Neuron (in vitro differentiated cells): ENCODE measurements at regions not wholly inside any gene's neighbourhood (a gene's known extent, or its start where the extent isn't known, plus 50 kb on each side); places are given as distances from the start of the nearest gene placed in this dataset.

Experiments used
- H2AFZ ChIP-seq: one replicate; pipeline ENCODE4 v1.6.1; 2013; ENCODE audit warnings: low read depth, mild to moderate bottlenecking, inconsistent platforms, low read length, moderate library complexity
- H3K27me3 ChIP-seq: one replicate; pipeline ENCODE4 v1.6.1; 2013; ENCODE audit warnings: low read length; ENCODE audit not compliant: insufficient read depth
- H3K36me3 ChIP-seq: one replicate; pipeline ENCODE4 v1.6.1; 2013; ENCODE audit warnings: low read length; ENCODE audit not compliant: insufficient read depth
- H3K4me1 ChIP-seq: one replicate; pipeline ENCODE4 v1.6.1; 2013; ENCODE audit warnings: low read length; ENCODE audit not compliant: insufficient read depth
- H3K4me3 ChIP-seq: 2 replicates; pipeline ENCODE4 v1.5.1; 2013; ENCODE audit warnings: mild to moderate bottlenecking, low read length, moderate library complexity
- H3K9me3 ChIP-seq: one replicate; pipeline ENCODE4 v1.6.1; 2013; ENCODE audit warnings: low read length

- H3K4me3 ChIP-seq, result no peak overlapping the region
- H3K9me3 ChIP-seq, result no peaks in the 10 kb centered on the region
- no peaks in the 10 kb centered on the region for H3K27me3 ChIP-seq
- H2AFZ ChIP-seq, result no peak overlapping the region
- no peaks in the 10 kb centered on the region for H3K36me3 ChIP-seq
- H3K4me1 ChIP-seq, result no peaks in the 10 kb centered on the region
These were observed 624.4 kb downstream of the KCNH5 start for GRCh38 chr14:62420847-62421246.

GRCh38 chr14:62428429-62429203, 616.6 kb downstream of the KCNH5 start:
- no peak overlapping the region for H2AFZ ChIP-seq
- H3K36me3 ChIP-seq, result no peaks in the 10 kb centered on the region
- no peaks in the 10 kb centered on the region for H3K4me1 ChIP-seq
- H3K4me3 ChIP-seq, result no peak overlapping the region
- H3K27me3 ChIP-seq, result no peaks in the 10 kb centered on the region
- no peaks in the 10 kb centered on the region for H3K9me3 ChIP-seq

- H3K4me3 ChIP-seq, result no peak overlapping the region
- H3K4me1 ChIP-seq, result no peaks in the 10 kb centered on the region
- H2AFZ ChIP-seq, result no peak overlapping the region
- no peaks in the 10 kb centered on the region for H3K27me3 ChIP-seq
- H3K9me3 ChIP-seq, result no peaks in the 10 kb centered on the region
- no peaks in the 10 kb centered on the region for H3K36me3 ChIP-seq
These were observed 615.6 kb downstream of the KCNH5 start for GRCh38 chr14:62429683-62430082.

DNA sequence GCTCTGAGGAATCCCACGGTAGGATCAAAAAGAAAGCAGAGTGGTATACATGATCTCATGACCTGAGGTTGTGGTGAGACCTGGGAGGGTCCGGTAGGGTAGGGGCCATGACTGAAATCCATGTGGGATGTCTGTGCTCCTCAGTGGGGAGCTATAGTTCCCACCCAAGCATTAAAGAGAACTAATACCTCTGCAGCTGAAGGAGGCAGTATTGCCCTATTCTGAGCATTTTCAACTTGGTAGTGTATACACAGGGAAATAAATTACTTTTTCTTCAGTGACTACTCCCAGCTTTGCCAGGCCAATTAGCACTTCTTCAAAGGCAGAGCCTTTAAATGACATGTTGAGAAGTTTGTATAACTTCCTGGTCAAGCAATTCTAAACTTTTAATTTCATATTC, 613.8 kb downstream of the KCNH5 start:
- H3K27me3 ChIP-seq, result no peaks in the 10 kb centered on the region
- no peaks in the 10 kb centered on the region for H3K36me3 ChIP-seq
- H2AFZ ChIP-seq, result no peak overlapping the region
- H3K4me1 ChIP-seq, result no peaks in the 10 kb centered on the region
- no peaks in the 10 kb centered on the region for H3K9me3 ChIP-seq
- no peak overlapping the region for H3K4me3 ChIP-seq

GRCh38 chr14:62432955-62433354, 612.3 kb downstream of the KCNH5 start:
- Histone ChIP-seq H3K27me3 (no peaks in the 10 kb centered on the region), H3K9me3 (no peaks in the 10 kb centered on the region), H2AFZ (no peak overlapping the region), H3K4me1 (no peaks in the 10 kb centered on the region), H3K4me3 (no peak overlapping the region), H3K36me3 (no peaks in the 10 kb centered on the region)

- Histone ChIP-seq H2AFZ (no peak overlapping the region), H3K4me3 (no peak overlapping the region), H3K36me3 (no peaks in the 10 kb centered on the region), H3K27me3 (no peaks in the 10 kb centered on the region), H3K4me1 (no peaks in the 10 kb centered on the region), H3K9me3 (no peaks in the 10 kb centered on the region)
These were observed 609.0 kb downstream of the KCNH5 start for GRCh38 chr14:62436261-62436660.

GRCh38 chr14:62439210-62439609, 606.0 kb downstream of the KCNH5 start:
- H3K36me3 ChIP-seq, result no peaks in the 10 kb centered on the region

DNA sequence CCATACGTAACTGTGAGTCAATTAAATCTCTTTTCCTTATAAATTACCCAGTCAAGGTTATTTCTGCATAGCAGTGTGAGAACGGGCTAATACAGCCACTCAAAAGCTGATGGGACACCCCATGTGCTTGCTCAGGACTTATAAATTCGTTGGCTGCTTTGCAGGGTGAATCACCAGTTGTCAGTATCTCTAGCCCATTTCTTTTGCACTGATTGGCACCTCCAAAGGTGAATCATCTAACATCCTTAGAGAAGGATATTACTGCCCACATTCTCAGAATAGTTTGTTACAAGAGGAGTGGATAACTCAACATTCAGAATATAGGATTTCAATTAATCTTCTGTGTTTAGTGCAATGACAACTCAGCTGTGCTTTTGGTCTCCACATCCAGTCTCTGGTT, 601.5 kb downstream of the KCNH5 start:
- Histone ChIP-seq H3K4me1 (no peaks in the 10 kb centered on the region), H3K4me3 (no peak overlapping the region), H3K9me3 (no peaks in the 10 kb centered on the region), H3K27me3 (no peaks in the 10 kb centered on the region), H3K36me3 (no peaks in the 10 kb centered on the region), H2AFZ (no peak overlapping the region)

More at GRCh38 chr14:62439210-62439609, 606.0 kb downstream of the KCNH5 start:
- Histone ChIP-seq H3K4me1 (no peaks in the 10 kb centered on the region), H3K9me3 (no peaks in the 10 kb centered on the region), H3K27me3 (no peaks in the 10 kb centered on the region), H3K4me3 (no peak overlapping the region), H2AFZ (no peak overlapping the region)

- H3K27me3 ChIP-seq, result no peaks in the 10 kb centered on the region
- no peak overlapping the region for H3K4me3 ChIP-seq
- H3K9me3 ChIP-seq, result no peaks in the 10 kb centered on the region
- no peaks in the 10 kb centered on the region for H3K4me1 ChIP-seq
- H2AFZ ChIP-seq, result no peak overlapping the region
- no peaks in the 10 kb centered on the region for H3K36me3 ChIP-seq
These were observed 599.7 kb downstream of the KCNH5 start for GRCh38 chr14:62445570-62445969.

DNA sequence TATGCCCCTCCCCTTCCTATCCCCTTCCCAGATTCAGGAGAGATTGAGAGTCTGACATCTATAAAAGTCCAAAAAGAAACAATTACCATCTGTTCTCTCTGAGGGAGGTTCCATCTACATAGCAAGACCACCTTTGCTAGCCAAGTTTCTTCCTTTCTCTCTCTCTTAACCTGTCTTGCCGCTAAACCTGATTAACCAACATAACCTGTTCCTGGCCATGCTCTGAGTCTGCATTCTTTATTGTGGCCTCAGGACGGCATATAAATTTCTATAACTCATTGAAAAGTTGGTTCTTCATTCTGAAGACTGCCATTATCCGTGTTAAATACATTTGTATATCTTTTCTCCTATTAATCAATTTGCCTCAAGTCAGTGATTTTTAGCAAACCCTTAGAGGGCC, 594.0 kb downstream of the KCNH5 start:
- H3K36me3 ChIP-seq, result no peaks in the 10 kb centered on the region
- no peak overlapping the region for H2AFZ ChIP-seq
- no peaks in the 10 kb centered on the region for H3K9me3 ChIP-seq
- H3K4me3 ChIP-seq, result no peak overlapping the region
- H3K4me1 ChIP-seq, result no peaks in the 10 kb centered on the region
- H3K27me3 ChIP-seq, result no peaks in the 10 kb centered on the region

GRCh38 chr14:62453226-62453625, 592.0 kb downstream of the KCNH5 start:
- H2AFZ ChIP-seq, result no peak overlapping the region
- H3K4me3 ChIP-seq, result no peak overlapping the region
- H3K36me3 ChIP-seq, result no peaks in the 10 kb centered on the region
- H3K27me3 ChIP-seq, result no peaks in the 10 kb centered on the region
- no peaks in the 10 kb centered on the region for H3K9me3 ChIP-seq
- no peaks in the 10 kb centered on the region for H3K4me1 ChIP-seq

DNA sequence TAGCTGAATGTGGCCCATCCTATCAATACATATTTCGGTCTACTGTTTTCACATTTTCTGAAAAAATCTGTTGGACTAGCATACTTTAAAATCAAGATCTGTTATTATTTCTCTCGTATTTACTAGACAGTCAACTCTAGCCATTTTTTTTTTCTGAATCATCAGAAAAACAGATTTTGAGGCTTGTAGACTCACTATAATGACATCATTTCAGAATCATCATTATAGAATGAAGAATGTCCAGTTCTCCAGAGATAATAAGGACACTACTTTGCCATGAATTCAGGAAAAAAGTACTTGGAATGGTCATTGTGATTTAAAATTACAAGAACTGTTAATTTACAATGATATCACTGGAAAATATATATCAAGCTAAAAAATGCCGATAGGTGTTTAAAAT, 589.8 kb downstream of the KCNH5 start:
- H3K36me3 ChIP-seq, result no peaks in the 10 kb centered on the region
- H3K9me3 ChIP-seq, result no peaks in the 10 kb centered on the region
- H2AFZ ChIP-seq, result no peak overlapping the region
- H3K4me3 ChIP-seq, result no peak overlapping the region
- no peaks in the 10 kb centered on the region for H3K4me1 ChIP-seq
- H3K27me3 ChIP-seq, result no peaks in the 10 kb centered on the region

GRCh38 chr14:62462988-62463387, 582.3 kb downstream of the KCNH5 start:
- Histone ChIP-seq H3K4me3 (no peak overlapping the region), H3K9me3 (no peaks in the 10 kb centered on the region), H3K36me3 (no peaks in the 10 kb centered on the region), H3K4me1 (no peaks in the 10 kb centered on the region), H2AFZ (no peak overlapping the region), H3K27me3 (no peaks in the 10 kb centered on the region)

- H3K36me3 ChIP-seq, result no peaks in the 10 kb centered on the region
- H3K9me3 ChIP-seq, result no peaks in the 10 kb centered on the region
- H3K4me1 ChIP-seq, result no peaks in the 10 kb centered on the region
- H3K27me3 ChIP-seq, result no peaks in the 10 kb centered on the region
- H3K4me3 ChIP-seq, result no peak overlapping the region
- H2AFZ ChIP-seq, result no peak overlapping the region
These were observed 576.3 kb downstream of the KCNH5 start for GRCh38 chr14:62468946-62469345.
